ENCODE measurements at regions not wholly inside any gene's neighbourhood (a gene's known extent, or its start where the extent isn't known, plus 50 kb on each side); places are given as distances from the start of the nearest gene placed in this dataset.
"Not testable (repeated sequence)": the region's sequence is repeated elsewhere in the genome, so short reads cannot be mapped to it uniquely, and the experiment has no call there.

GRCh38 chr5:81827500-81827899, 76.6 kb upstream of the SSBP2 start:
- H3K4me3 ChIP-seq (ENCODE audit: low read depth, low read length): no peak overlapping the region
- no peak for DNase-seq
- no peak for TF ChIP-seq CTCF (IDR thresholded peaks at IDR 0.05; ENCODE audit: low read depth, low read length, missing control alignments)
- no peaks in the 10 kb centered on the region for H3K27me3 ChIP-seq (replicated peaks)
- no peak overlapping the region for H3K27ac ChIP-seq
- H3K36me3 ChIP-seq (replicated peaks): no peaks in the 10 kb centered on the region
- in situ Hi-C loops (cut with HindIII; ENCODE audit: low pct_ligation_motif_present, low sequenced_read_pairs): no loop called here

- no peak overlapping the region for H3K27ac ChIP-seq
- DNase-seq: no peak
- in situ Hi-C loops (cut with HindIII; ENCODE audit: low pct_ligation_motif_present, low sequenced_read_pairs): no loop called here
- peak; percentile 30 for TF ChIP-seq CTCF (IDR thresholded peaks at IDR 0.05; ENCODE audit: low read depth, low read length, missing control alignments)
- H3K4me3 ChIP-seq (ENCODE audit: low read depth, low read length): no peak overlapping the region
- no peaks in the 10 kb centered on the region for H3K36me3 ChIP-seq (replicated peaks)
- H3K27me3 ChIP-seq (replicated peaks): no peaks in the 10 kb centered on the region
Observed at GRCh38 chr5:81826128-81826527, 75.2 kb upstream of the SSBP2 start.

- peak; percentile 57 for DNase-seq
- in situ Hi-C loops (cut with HindIII; ENCODE audit: low pct_ligation_motif_present, low sequenced_read_pairs): no loop called here
- Histone ChIP-seq H3K27me3 (replicated peaks) (no peaks in the 10 kb centered on the region), H3K27ac (no peak overlapping the region), H3K36me3 (replicated peaks) (no peaks in the 10 kb centered on the region), H3K4me3 (ENCODE audit: low read depth, low read length) (no peak overlapping the region)
- TF ChIP-seq CTCF (IDR thresholded peaks at IDR 0.05; ENCODE audit: low read depth, low read length, missing control alignments): no peak
Observed at GRCh38 chr5:81825237-81825636, 74.3 kb upstream of the SSBP2 start.

GRCh38 chr5:81823736-81824135, 72.8 kb upstream of the SSBP2 start:
- H3K4me3 ChIP-seq (ENCODE audit: low read depth, low read length); H3K27ac ChIP-seq; DNase-seq; H3K27me3 ChIP-seq (replicated peaks); H3K36me3 ChIP-seq (replicated peaks); in situ Hi-C loops (cut with HindIII; ENCODE audit: low pct_ligation_motif_present, low sequenced_read_pairs): not testable (repeated sequence)

GRCh38 chr5:81820863-81821262, 70.0 kb upstream of the SSBP2 start:
- no peak for DNase-seq
- in situ Hi-C loops (cut with HindIII; ENCODE audit: low pct_ligation_motif_present, low sequenced_read_pairs): no loop called here
- TF ChIP-seq CTCF (IDR thresholded peaks at IDR 0.05; ENCODE audit: low read depth, low read length, missing control alignments): no peak
- no peak overlapping the region for H3K4me3 ChIP-seq (ENCODE audit: low read depth, low read length)
- H3K27ac ChIP-seq: no peak overlapping the region
- no peaks in the 10 kb centered on the region for H3K27me3 ChIP-seq (replicated peaks)
- no peaks in the 10 kb centered on the region for H3K36me3 ChIP-seq (replicated peaks)

GRCh38 chr5:81820318-81820636, 69.4 kb upstream of the SSBP2 start:
- no peak for DNase-seq
- in situ Hi-C loops (cut with HindIII; ENCODE audit: low pct_ligation_motif_present, low sequenced_read_pairs): no loop called here
- Histone ChIP-seq H3K4me3 (ENCODE audit: low read depth, low read length) (no peak overlapping the region), H3K27ac (no peak overlapping the region), H3K36me3 (replicated peaks) (no peaks in the 10 kb centered on the region), H3K27me3 (replicated peaks) (no peaks in the 10 kb centered on the region)
- TF ChIP-seq CTCF (IDR thresholded peaks at IDR 0.05; ENCODE audit: low read depth, low read length, missing control alignments): no peak

All from brain microvascular endothelial cell (primary cell).